ENCODE measurements at regions not wholly inside any gene's neighbourhood (a gene's known extent, or its start where the extent isn't known, plus 50 kb on each side); places are given as distances from the start of the nearest gene placed in this dataset.

- H3K4me1 Mint-ChIP-seq: peaks cover 1 to 12% (median 4%) of the 10 kb centered on the region in 3 donors
- no peak overlapping the region for H3K27ac Mint-ChIP-seq
- H3K36me3 Mint-ChIP-seq: peaks cover 5% of the 10 kb centered on the region
- peak overlapping the region in 1 of 4 donors; percentile 79 for H3K4me3 Mint-ChIP-seq
- peaks cover 0 to 1% (median 0%) of the 10 kb centered on the region in 3 donors for H3K9me3 Mint-ChIP-seq
- peaks cover 4% of the 10 kb centered on the region for H3K27me3 Mint-ChIP-seq
These were observed 166.4 kb upstream of the UBE2E2 start for GRCh38 chr3:23036728-23037127.

GRCh38 chr3:23038471-23038870 lies 164.7 kb upstream of the UBE2E2 start:
- peaks cover 4% of the 10 kb centered on the region for H3K27me3 Mint-ChIP-seq
- no peak overlapping the region for H3K27ac Mint-ChIP-seq
- peaks cover 0 to 1% (median 0%) of the 10 kb centered on the region in 3 donors for H3K9me3 Mint-ChIP-seq
- H3K4me1 Mint-ChIP-seq: peaks cover 1 to 12% (median 4%) of the 10 kb centered on the region in 3 donors
- H3K36me3 Mint-ChIP-seq: peaks cover 5% of the 10 kb centered on the region
- H3K4me3 Mint-ChIP-seq: no peak overlapping the region

GRCh38 chr3:23041918-23042696 lies 161.0 kb upstream of the UBE2E2 start:
- Mint-ChIP-seq H3K4me3 (no peak overlapping the region), H3K36me3 (peaks cover 2% of the 10 kb centered on the region), H3K27ac (no peak overlapping the region), H3K9me3 (peaks cover 0 to 5% (median 0%) of the 10 kb centered on the region in 3 donors), H3K27me3 (no peaks in the 10 kb centered on the region), H3K4me1 (peaks cover 0 to 6% (median 1%) of the 10 kb centered on the region in 3 donors)

- Mint-ChIP-seq H3K4me1 (no peaks in the 10 kb centered on the region), H3K4me3 (no peak overlapping the region), H3K9me3 (peaks cover 0 to 10% (median 4%) of the 10 kb centered on the region in 3 donors), H3K27ac (no peak overlapping the region), H3K27me3 (no peaks in the 10 kb centered on the region), H3K36me3 (peaks cover 1% of the 10 kb centered on the region)
These were observed 158.7 kb upstream of the UBE2E2 start for GRCh38 chr3:23044463-23044862.

- Mint-ChIP-seq H3K36me3 (peaks cover 1% of the 10 kb centered on the region), H3K27me3 (no peaks in the 10 kb centered on the region), H3K4me3 (no peak overlapping the region), H3K9me3 (peaks cover 3 to 10% (median 4%) of the 10 kb centered on the region in 3 donors), H3K4me1 (no peaks in the 10 kb centered on the region), H3K27ac (no peak overlapping the region)
These were observed 156.6 kb upstream of the UBE2E2 start for GRCh38 chr3:23046536-23046935.

- Mint-ChIP-seq H3K27me3 (no peaks in the 10 kb centered on the region), H3K27ac (no peak overlapping the region), H3K4me1 (peaks cover 0 to 3% (median 2%) of the 10 kb centered on the region in 3 donors), H3K9me3 (peaks cover 3 to 9% (median 4%) of the 10 kb centered on the region in 3 donors), H3K36me3 (peaks cover 1% of the 10 kb centered on the region), H3K4me3 (no peak overlapping the region)
These were observed 151.6 kb upstream of the UBE2E2 start for GRCh38 chr3:23051240-23052140.

- Mint-ChIP-seq H3K4me3 (no peak overlapping the region), H3K27ac (no peak overlapping the region), H3K36me3 (peaks cover 1% of the 10 kb centered on the region), H3K27me3 (no peaks in the 10 kb centered on the region), H3K4me1 (peaks cover 0 to 3% (median 2%) of the 10 kb centered on the region in 3 donors), H3K9me3 (peaks cover 3% of the 10 kb centered on the region in 3 donors)
These were observed 150.9 kb upstream of the UBE2E2 start for GRCh38 chr3:23052208-23052607.

GRCh38 chr3:23052620-23053019 lies 150.5 kb upstream of the UBE2E2 start:
- Mint-ChIP-seq H3K27me3 (no peaks in the 10 kb centered on the region), H3K27ac (no peak overlapping the region), H3K36me3 (no peaks in the 10 kb centered on the region), H3K4me3 (no peak overlapping the region), H3K9me3 (peaks cover 0 to 3% (median 0%) of the 10 kb centered on the region in 3 donors), H3K4me1 (peaks cover 0 to 3% (median 2%) of the 10 kb centered on the region in 3 donors)

GRCh38 chr3:23055733-23056376 lies 147.3 kb upstream of the UBE2E2 start:
- Mint-ChIP-seq H3K27me3 (no peaks in the 10 kb centered on the region), H3K4me3 (no peak overlapping the region), H3K9me3 (peaks cover 0 to 10% (median 2%) of the 10 kb centered on the region in 3 donors), H3K27ac (no peak overlapping the region), H3K4me1 (peaks cover 0 to 3% (median 2%) of the 10 kb centered on the region in 3 donors), H3K36me3 (no peaks in the 10 kb centered on the region)

GRCh38 chr3:23062582-23062981 lies 140.5 kb upstream of the UBE2E2 start:
- no peaks in the 10 kb centered on the region for H3K36me3 Mint-ChIP-seq
- no peak overlapping the region for H3K27ac Mint-ChIP-seq
- no peak overlapping the region for H3K4me3 Mint-ChIP-seq
- H3K27me3 Mint-ChIP-seq: no peaks in the 10 kb centered on the region
- H3K4me1 Mint-ChIP-seq: peaks cover 1 to 3% (median 2%) of the 10 kb centered on the region in 3 donors
- peaks cover 0 to 11% (median 2%) of the 10 kb centered on the region in 3 donors for H3K9me3 Mint-ChIP-seq

- Mint-ChIP-seq H3K4me1 (peaks cover 1 to 6% (median 3%) of the 10 kb centered on the region in 3 donors), H3K27ac (no peak overlapping the region), H3K27me3 (no peaks in the 10 kb centered on the region), H3K9me3 (peaks cover 0 to 9% (median under 1%) of the 10 kb centered on the region in 3 donors), H3K4me3 (no peak overlapping the region), H3K36me3 (no peaks in the 10 kb centered on the region)
These were observed 140.1 kb upstream of the UBE2E2 start for GRCh38 chr3:23062982-23063381.

GRCh38 chr3:23067116-23067515 lies 136.0 kb upstream of the UBE2E2 start:
- Mint-ChIP-seq H3K4me3 (no peak overlapping the region), H3K4me1 (peaks cover 12 to 20% (median 16%) of the 10 kb centered on the region in 3 donors), H3K27ac (no peak overlapping the region), H3K9me3 (peaks cover 0 to 2% (median 2%) of the 10 kb centered on the region in 3 donors), H3K36me3 (no peaks in the 10 kb centered on the region), H3K27me3 (peaks cover under 1% of the 10 kb centered on the region)

GRCh38 chr3:23068016-23068728 lies 135.0 kb upstream of the UBE2E2 start:
- Mint-ChIP-seq H3K4me3 (no peak overlapping the region), H3K4me1 (peaks cover 14 to 26% (median 19%) of the 10 kb centered on the region in 3 donors), H3K27ac (peak overlapping the region in 1 of 3 donors; percentile 20), H3K36me3 (no peaks in the 10 kb centered on the region), H3K9me3 (peaks cover 0 to 2% (median 2%) of the 10 kb centered on the region in 3 donors), H3K27me3 (peaks cover 1% of the 10 kb centered on the region)

- Mint-ChIP-seq H3K27me3 (peaks cover 1% of the 10 kb centered on the region), H3K36me3 (no peaks in the 10 kb centered on the region), H3K4me1 (peaks cover 11 to 26% (median 19%) of the 10 kb centered on the region in 3 donors), H3K27ac (peak overlapping the region in 1 of 3 donors; percentile 36), H3K4me3 (peak overlapping the region in 1 of 4 donors; percentile 3), H3K9me3 (peaks cover 0 to 2% (median 1%) of the 10 kb centered on the region in 3 donors)
These were observed 131.8 kb upstream of the UBE2E2 start for GRCh38 chr3:23071296-23071695.
